Endothelial cell of umbilical vein (primary cell): ENCODE measurements at regions not wholly inside any gene's neighbourhood (a gene's known extent, or its start where the extent isn't known, plus 50 kb on each side); places are given as distances from the start of the nearest gene placed in this dataset.

Experiments
- BruUV-seq: library from RNA; stranded (reverse); fragments of 400-500 nt; replicated peaks from 2 replicates; lab custom pipeline; 2021; lab: Mats Ljungman, UMichigan
- CTCF ChIA-PET: fragments of 300-600, 350-600 bp; sonication (Branson Sonifier 250); formaldehyde crosslinking; loops from one replicate; lab custom pipeline; 2021; ENCODE audit warnings: antibody characterized with exemption, inconsistent platforms; lab: Charles Lee
- POLR2A ChIA-PET: fragments of 300-600, 350-600 bp; sonication (Branson Sonifier 250); formaldehyde crosslinking; loops from one replicate; lab custom pipeline; 2021; ENCODE audit warnings: antibody characterized with exemption, inconsistent platforms; lab: Charles Lee
- DNase-seq: peaks from one replicate; pipeline ENCODE4 v3.0.0-alpha.2; 2011; ENCODE audit warnings: low read depth, low spot score
- FAIRE-seq: peaks from 2 replicates; lab custom pipeline; 2011; peaks lifted over from hg19 to GRCh38; lab: Jason Lieb, UNC
- H2AFZ ChIP-seq: 2 replicates; pipeline ENCODE4 v1.6.0; 2012; ENCODE audit warnings: low read depth, low read length, control low read depth, inconsistent platforms
- H3K27ac ChIP-seq: 2 replicates; pipeline ENCODE4 v1.5.1; 2011; ENCODE audit warnings: low read depth, mild to moderate bottlenecking, control low read depth, low read length, moderate library complexity; ENCODE audit not compliant: insufficient read depth
- H3K27me3 ChIP-seq, 2 experiments: 2 replicates each; pipeline versions ENCODE4 v1.6.0 to v1.6.1; 2011; ENCODE audit warnings: low read length in 2 of 2, mixed read lengths in 1 of 2; ENCODE audit not compliant: control insufficient read depth in 2 of 2, insufficient read depth in 2 of 2
- H3K36me3 ChIP-seq, 2 experiments: 2 replicates in 1 of 2; 3 replicates in 1 of 2; pipeline ENCODE4 v1.5.1; 2011; ENCODE audit warnings: low read length in 2 of 2, mild to moderate bottlenecking in 1 of 2, moderate library complexity in 1 of 2; ENCODE audit not compliant: control insufficient read depth in 2 of 2, insufficient read depth in 2 of 2; ENCODE audit errors: extremely low read depth in 1 of 2
- H3K4me1 ChIP-seq: 3 replicates; pipeline ENCODE4 v1.5.1; 2011; ENCODE audit warnings: mild to moderate bottlenecking, low read length; ENCODE audit not compliant: control insufficient read depth, insufficient read depth; ENCODE audit errors: extremely low read depth
- H3K4me2 ChIP-seq: 2 replicates; pipeline ENCODE4 v1.6.1; 2011; ENCODE audit warnings: low read length, control low read depth, mixed read lengths; ENCODE audit not compliant: insufficient read depth
- H3K4me3 ChIP-seq, 3 experiments: fragments of 200-600 bp in 1 of 3; sonication (generic), shearing (Covaris generic) in 1 of 3; replicated peaks in 1 of 3; 2 replicates each; pipeline ENCODE4 v1.5.1; 2011 to 2016; ENCODE audit warnings: control low read depth in 3 of 3, low read length in 3 of 3, mild to moderate bottlenecking in 2 of 3, inconsistent platforms in 1 of 3, low read depth in 1 of 3, moderate library complexity in 1 of 3; ENCODE audit not compliant: insufficient read depth in 1 of 3
- H3K79me2 ChIP-seq: 2 replicates; pipeline ENCODE4 v1.6.0; 2012; ENCODE audit warnings: low read length, inconsistent platforms; ENCODE audit not compliant: control insufficient read depth, insufficient read depth
- H3K9ac ChIP-seq: replicated peaks from 2 replicates; pipeline ENCODE3; 2011; ENCODE audit warnings: low read length, control low read depth; ENCODE audit not compliant: insufficient read depth; ENCODE audit errors: extremely low read depth
- H3K9me1 ChIP-seq: replicated peaks from 3 replicates; pipeline ENCODE4 v1.6.0; 2011; ENCODE audit warnings: mild to moderate bottlenecking, low read length; ENCODE audit not compliant: control insufficient read depth, insufficient read depth; ENCODE audit errors: extremely low read depth
- H3K9me3 ChIP-seq: replicated peaks from 2 replicates; pipeline ENCODE4 v1.5.1; 2012; ENCODE audit warnings: low read length, inconsistent platforms; ENCODE audit not compliant: control insufficient read depth, insufficient read depth
- H4K20me1 ChIP-seq: replicated peaks from 2 replicates; pipeline ENCODE3; 2011; ENCODE audit warnings: mild to moderate bottlenecking, low read length; ENCODE audit not compliant: control insufficient read depth, insufficient read depth; ENCODE audit errors: extremely low read depth
- EZH2 ChIP-seq: IDR thresholded peaks from 2 replicates; pipeline ENCODE4 v1.6.1; 2012; ENCODE audit warnings: borderline replicate concordance, low read depth, mild to moderate bottlenecking, moderate library complexity, low read length, inconsistent platforms; ENCODE audit not compliant: severe bottlenecking
- FOS ChIP-seq: IDR thresholded peaks from 2 replicates; pipeline ENCODE4 v1.6.1; 2011; ENCODE audit warnings: mild to moderate bottlenecking, low read length, moderate library complexity, borderline replicate concordance; ENCODE audit not compliant: insufficient read depth
- GATA2 ChIP-seq: IDR thresholded peaks from 2 replicates; pipeline ENCODE4 v1.7.0; 2011; ENCODE audit warnings: low read depth, mild to moderate bottlenecking, moderate library complexity, mixed read lengths, low read length; ENCODE audit not compliant: insufficient read length, insufficient read depth
- JUN ChIP-seq: IDR thresholded peaks from 2 replicates; pipeline ENCODE4 v1.6.1; 2011; ENCODE audit warnings: borderline replicate concordance, low read depth; ENCODE audit not compliant: insufficient read length, insufficient read depth
- MYC ChIP-seq: IDR thresholded peaks from one replicate; pipeline ENCODE4 v1.6.1; 2011; ENCODE audit warnings: mild to moderate bottlenecking, low read depth, low read length
- POLR2A ChIP-seq: IDR thresholded peaks from 2 replicates; pipeline ENCODE4 v1.6.1; 2012; ENCODE audit warnings: low read depth, mild to moderate bottlenecking, control low read depth, low read length
- POLR2AphosphoS5 ChIP-seq: IDR thresholded peaks from 2 replicates; pipeline ENCODE4 v1.6.1; 2012; ENCODE audit warnings: low read depth, mild to moderate bottlenecking, control low read depth, low read length, moderate library complexity; ENCODE audit not compliant: insufficient read depth
- dilution Hi-C: fragments of 300-500 bp; cut with MboI; formaldehyde crosslinking; loops from one replicate; pipeline ENCODE4 v1.15.0; 2019; ENCODE audit warnings: low sequenced_read_pairs; ENCODE audit not compliant: extremely low pct_ligation_motif_present
- intact Hi-C: fragments of 100-400 bp; cut with micrococcal nuclease; formaldehyde crosslinking; loops from one replicate; pipeline ENCODE4 v1.10.0; 2022
- TF ChIP-seq, protein P1 (sequence below), 2 donors: IDR thresholded peaks; 1 replicate in 1 of 2; 2 replicates in 1 of 2; pipeline ENCODE4 v1.5.1; 2011; ENCODE audit warnings: low read length in 2 of 2, mild to moderate bottlenecking in 2 of 2, moderate library complexity in 2 of 2, control low read depth in 1 of 2, inconsistent platforms in 1 of 2, low read depth in 1 of 2; ENCODE audit not compliant: insufficient read depth in 1 of 2; ENCODE audit errors: extremely low read depth in 1 of 2
- TF ChIP-seq, protein P2 (sequence below): IDR thresholded peaks from 2 replicates; pipeline ENCODE4 v1.6.1; 2011; ENCODE audit not compliant: insufficient read depth, insufficient read length

DNA sequence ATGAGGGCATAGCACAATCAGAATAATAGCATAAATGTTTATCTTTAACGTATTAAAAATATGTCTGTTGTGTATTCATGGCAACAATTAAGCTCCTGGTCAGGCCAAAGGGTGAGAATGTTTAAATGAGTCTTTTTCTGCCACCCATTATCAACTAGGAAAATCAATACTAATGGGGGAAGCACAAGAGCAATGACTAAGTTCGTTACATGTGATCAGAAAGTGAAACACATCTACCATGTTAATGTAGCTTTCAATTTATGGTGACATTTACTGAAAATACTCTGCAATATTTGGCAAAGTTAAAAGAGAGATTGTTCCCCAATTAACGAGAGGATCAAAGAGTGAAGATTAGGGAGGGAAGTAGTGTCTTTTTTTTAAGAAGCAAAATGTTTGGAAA is 143.7 kb downstream of the NAA11 start:
- H3K79me2 ChIP-seq: no peaks in the 10 kb centered on the region
- no TSS peak for BruUV-seq
- no peak for TF ChIP-seq MYC
- no peak for TF ChIP-seq EZH2
- TF ChIP-seq JUN: no peak
- TF ChIP-seq GATA2: no peak
- no peak for TF ChIP-seq POLR2A
- no peak for TF ChIP-seq POLR2AphosphoS5
- no peak for TF ChIP-seq FOS
- TF ChIP-seq, protein P1, sequence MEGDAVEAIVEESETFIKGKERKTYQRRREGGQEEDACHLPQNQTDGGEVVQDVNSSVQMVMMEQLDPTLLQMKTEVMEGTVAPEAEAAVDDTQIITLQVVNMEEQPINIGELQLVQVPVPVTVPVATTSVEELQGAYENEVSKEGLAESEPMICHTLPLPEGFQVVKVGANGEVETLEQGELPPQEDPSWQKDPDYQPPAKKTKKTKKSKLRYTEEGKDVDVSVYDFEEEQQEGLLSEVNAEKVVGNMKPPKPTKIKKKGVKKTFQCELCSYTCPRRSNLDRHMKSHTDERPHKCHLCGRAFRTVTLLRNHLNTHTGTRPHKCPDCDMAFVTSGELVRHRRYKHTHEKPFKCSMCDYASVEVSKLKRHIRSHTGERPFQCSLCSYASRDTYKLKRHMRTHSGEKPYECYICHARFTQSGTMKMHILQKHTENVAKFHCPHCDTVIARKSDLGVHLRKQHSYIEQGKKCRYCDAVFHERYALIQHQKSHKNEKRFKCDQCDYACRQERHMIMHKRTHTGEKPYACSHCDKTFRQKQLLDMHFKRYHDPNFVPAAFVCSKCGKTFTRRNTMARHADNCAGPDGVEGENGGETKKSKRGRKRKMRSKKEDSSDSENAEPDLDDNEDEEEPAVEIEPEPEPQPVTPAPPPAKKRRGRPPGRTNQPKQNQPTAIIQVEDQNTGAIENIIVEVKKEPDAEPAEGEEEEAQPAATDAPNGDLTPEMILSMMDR (IDR thresholded peaks at IDR 0.05; ENCODE audit: extremely low read depth in 1 of 2, insufficient read depth in 1 of 2, low read depth in 1 of 2, low read length in 2 of 2): no peak
- TF ChIP-seq, protein P2, sequence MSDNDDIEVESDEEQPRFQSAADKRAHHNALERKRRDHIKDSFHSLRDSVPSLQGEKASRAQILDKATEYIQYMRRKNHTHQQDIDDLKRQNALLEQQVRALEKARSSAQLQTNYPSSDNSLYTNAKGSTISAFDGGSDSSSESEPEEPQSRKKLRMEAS: no peak
- no peaks in the 10 kb centered on the region for H3K9me1 ChIP-seq
- no peaks in the 10 kb centered on the region for H4K20me1 ChIP-seq
- no peaks in the 10 kb centered on the region for H3K27me3 ChIP-seq
- H3K27ac ChIP-seq: no peak overlapping the region
- H2AFZ ChIP-seq: no peak overlapping the region
- H3K4me1 ChIP-seq: no peaks in the 10 kb centered on the region
- POLR2A ChIA-PET: no interaction called here
- H3K36me3 ChIP-seq: no peaks in the 10 kb centered on the region
- no peak for FAIRE-seq
- no peaks in the 10 kb centered on the region for H3K9me3 ChIP-seq
- no peak overlapping the region for H3K9ac ChIP-seq
- H3K4me3 ChIP-seq: no peak overlapping the region
- H3K4me2 ChIP-seq: no peak overlapping the region
- CTCF ChIA-PET: no interaction called here
- intact Hi-C loops (no loop called here), dilution Hi-C loops (no loop called here)
- DNase-seq: no peak
